Keratinocyte (primary cell): ENCODE measurements at regions not wholly inside any gene's neighbourhood (a gene's known extent, or its start where the extent isn't known, plus 50 kb on each side); places are given as distances from the start of the nearest gene placed in this dataset.

Source experiments
- DNase-seq: peaks from one replicate; pipeline ENCODE4 v3.0.0-alpha.2; 2011; ENCODE audit warnings: low read depth, missing footprints, low spot score
- FAIRE-seq: peaks from 2 replicates; lab custom pipeline; 2011; peaks lifted over from hg19 to GRCh38; lab: Jason Lieb, UNC
- H2AFZ ChIP-seq: 2 replicates; pipeline ENCODE4 v1.6.0; 2012; ENCODE audit warnings: low read length, control low read depth, inconsistent platforms; ENCODE audit not compliant: control insufficient read depth
- H3K27ac ChIP-seq: 2 replicates; pipeline ENCODE4 v1.5.1; 2011; ENCODE audit warnings: low read length; ENCODE audit not compliant: control insufficient read depth, insufficient read depth
- H3K27me3 ChIP-seq: 3 replicates; pipeline ENCODE4 v1.6.0; 2011; ENCODE audit warnings: low read length; ENCODE audit not compliant: control insufficient read depth, insufficient read depth; ENCODE audit errors: extremely low read depth
- H3K36me3 ChIP-seq, 2 experiments: 2 replicates in 1 of 2; 3 replicates in 1 of 2; pipeline ENCODE4 v1.5.1; 2011; ENCODE audit warnings: low read length in 2 of 2, mild to moderate bottlenecking in 1 of 2; ENCODE audit not compliant: control insufficient read depth in 2 of 2, insufficient read depth in 2 of 2; ENCODE audit errors: extremely low read depth in 1 of 2
- H3K4me1 ChIP-seq: 3 replicates; pipeline ENCODE4 v1.5.1; 2011; ENCODE audit warnings: low read length; ENCODE audit not compliant: control insufficient read depth, insufficient read depth; ENCODE audit errors: extremely low read depth
- H3K4me2 ChIP-seq: 3 replicates; pipeline ENCODE4 v1.6.0; 2011; ENCODE audit warnings: low read depth, low read length; ENCODE audit not compliant: control insufficient read depth, insufficient read depth; ENCODE audit errors: extremely low read depth
- H3K4me3 ChIP-seq, 3 experiments: fragments of 200-600 bp in 1 of 3; sonication (generic) in 1 of 3; 2 replicates in 2 of 3; 3 replicates in 1 of 3; pipeline ENCODE4 v1.5.1; 2011 to 2016; ENCODE audit warnings: low read length in 3 of 3, mild to moderate bottlenecking in 3 of 3, control low read depth in 2 of 3, inconsistent platforms in 1 of 3, low read depth in 1 of 3, mixed read lengths in 1 of 3, mixed run types in 1 of 3, moderate library complexity in 1 of 3; ENCODE audit not compliant: control insufficient read depth in 2 of 3, insufficient read depth in 2 of 3; ENCODE audit errors: extremely low read depth in 1 of 3
- H3K79me2 ChIP-seq: 2 replicates; pipeline ENCODE4 v1.6.0; 2012; ENCODE audit warnings: low read length; ENCODE audit not compliant: control insufficient read depth, insufficient read depth
- H3K9ac ChIP-seq: 3 replicates; pipeline ENCODE4 v1.6.0; 2011; ENCODE audit warnings: low read length; ENCODE audit not compliant: control insufficient read depth, insufficient read depth; ENCODE audit errors: extremely low read depth
- H3K9me1 ChIP-seq: 3 replicates; pipeline ENCODE4 v1.6.0; 2011; ENCODE audit warnings: low read length; ENCODE audit not compliant: control insufficient read depth, insufficient read depth; ENCODE audit errors: extremely low read depth
- H3K9me3 ChIP-seq: 2 replicates; pipeline ENCODE4 v1.5.1; 2012; ENCODE audit warnings: low read depth, low read length; ENCODE audit not compliant: control insufficient read depth
- H4K20me1 ChIP-seq: 3 replicates; pipeline ENCODE4 v1.6.0; 2011; ENCODE audit warnings: low read length; ENCODE audit not compliant: control insufficient read depth, insufficient read depth; ENCODE audit errors: extremely low read depth
- CTCF ChIP-seq, 3 experiments: IDR thresholded peaks in 1 of 3; conservative IDR thresholded peaks in 1 of 3; optimal IDR thresholded peaks in 1 of 3; 2 replicates in 2 of 3; 3 replicates in 1 of 3; pipeline versions ENCODE3 to v1.5.1; 2011; ENCODE audit warnings: low read length in 3 of 3, mild to moderate bottlenecking in 3 of 3, moderate library complexity in 2 of 3, control low read depth in 1 of 3, inconsistent platforms in 1 of 3; ENCODE audit not compliant: insufficient read depth in 2 of 3; ENCODE audit errors: extremely low read depth in 1 of 3
- EZH2 ChIP-seq: IDR thresholded peaks from one replicate; pipeline ENCODE4 v1.6.1; 2012; ENCODE audit warnings: inconsistent platforms, mild to moderate bottlenecking, low read length, moderate library complexity
- dilution Hi-C: fragments of 300-500 bp; cut with MboI; formaldehyde crosslinking; loops from one replicate; pipeline ENCODE4 v1.7.0; 2020; ENCODE audit warnings: low sequenced_read_pairs; ENCODE audit not compliant: extremely low pct_ligation_motif_present

- DNase-seq: no peak
- Histone ChIP-seq H3K9ac (no peak overlapping the region), H3K79me2 (no peaks in the 10 kb centered on the region), H3K4me1 (no peaks in the 10 kb centered on the region), H3K9me3 (no peaks in the 10 kb centered on the region), H3K36me3 (no peaks in the 10 kb centered on the region), H3K4me3 (no peak overlapping the region), H2AFZ (no peak overlapping the region), H3K4me2 (no peak overlapping the region), H3K9me1 (no peaks in the 10 kb centered on the region), H3K27me3 (no peaks in the 10 kb centered on the region), H4K20me1 (no peaks in the 10 kb centered on the region), H3K27ac (no peak overlapping the region)
- dilution Hi-C loops: no loop called here
- no peak for FAIRE-seq
- TF ChIP-seq CTCF (optimal IDR thresholded peaks at IDR 0.05 in 1 of 3, IDR thresholded peaks at IDR 0.05 in 1 of 3, conservative IDR thresholded peaks at IDR 0.05 in 1 of 3; ENCODE audit: extremely low read depth in 1 of 3, insufficient read depth in 2 of 3, low read length in 3 of 3): no peak
- TF ChIP-seq EZH2: no peak
Observed at GRCh38 chr4:173934201-173934600, 349.3 kb downstream of the FBXO8 start.

GRCh38 chr4:173932701-173933100 is 350.8 kb downstream of the FBXO8 start:
- dilution Hi-C loops: no loop called here
- Histone ChIP-seq H3K36me3 (no peaks in the 10 kb centered on the region), H3K4me2 (no peak overlapping the region), H2AFZ (no peak overlapping the region), H3K9me3 (no peaks in the 10 kb centered on the region), H3K9me1 (no peaks in the 10 kb centered on the region), H3K4me3 (no peak overlapping the region), H3K27ac (no peak overlapping the region), H3K27me3 (no peaks in the 10 kb centered on the region), H4K20me1 (no peaks in the 10 kb centered on the region), H3K4me1 (no peaks in the 10 kb centered on the region), H3K9ac (no peak overlapping the region), H3K79me2 (no peaks in the 10 kb centered on the region)
- FAIRE-seq (no peak), DNase-seq (no peak)
- TF ChIP-seq EZH2 (no peak), CTCF (optimal IDR thresholded peaks at IDR 0.05 in 1 of 3, IDR thresholded peaks at IDR 0.05 in 1 of 3, conservative IDR thresholded peaks at IDR 0.05 in 1 of 3; ENCODE audit: extremely low read depth in 1 of 3, insufficient read depth in 2 of 3, low read length in 3 of 3) (no peak)
